ENCODE measurements at regions not wholly inside any gene's neighbourhood (a gene's known extent, or its start where the extent isn't known, plus 50 kb on each side); places are given as distances from the start of the nearest gene placed in this dataset.

DNA sequence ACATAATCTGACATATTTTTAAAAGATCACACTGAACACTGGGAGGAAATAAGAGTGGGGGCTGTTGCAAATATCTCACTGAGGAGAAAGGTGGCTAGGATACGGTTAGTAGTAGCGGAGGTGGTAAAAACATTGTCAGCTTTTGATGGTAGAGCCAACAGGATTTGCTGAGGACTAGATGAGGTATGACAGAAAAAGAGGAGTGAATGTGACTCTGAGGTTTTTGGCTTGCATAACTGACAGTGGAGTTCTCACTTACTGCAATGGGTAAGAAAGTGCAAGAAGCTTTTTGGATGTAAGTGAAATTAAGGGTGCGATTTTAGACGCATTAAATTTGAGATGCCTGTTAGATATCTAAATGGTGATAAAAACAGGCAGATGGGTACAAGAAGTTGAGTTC lies 102.0 kb upstream of the MBL2 start:
- H3K4me3 ChIP-seq, result no peak overlapping the region

DNA sequence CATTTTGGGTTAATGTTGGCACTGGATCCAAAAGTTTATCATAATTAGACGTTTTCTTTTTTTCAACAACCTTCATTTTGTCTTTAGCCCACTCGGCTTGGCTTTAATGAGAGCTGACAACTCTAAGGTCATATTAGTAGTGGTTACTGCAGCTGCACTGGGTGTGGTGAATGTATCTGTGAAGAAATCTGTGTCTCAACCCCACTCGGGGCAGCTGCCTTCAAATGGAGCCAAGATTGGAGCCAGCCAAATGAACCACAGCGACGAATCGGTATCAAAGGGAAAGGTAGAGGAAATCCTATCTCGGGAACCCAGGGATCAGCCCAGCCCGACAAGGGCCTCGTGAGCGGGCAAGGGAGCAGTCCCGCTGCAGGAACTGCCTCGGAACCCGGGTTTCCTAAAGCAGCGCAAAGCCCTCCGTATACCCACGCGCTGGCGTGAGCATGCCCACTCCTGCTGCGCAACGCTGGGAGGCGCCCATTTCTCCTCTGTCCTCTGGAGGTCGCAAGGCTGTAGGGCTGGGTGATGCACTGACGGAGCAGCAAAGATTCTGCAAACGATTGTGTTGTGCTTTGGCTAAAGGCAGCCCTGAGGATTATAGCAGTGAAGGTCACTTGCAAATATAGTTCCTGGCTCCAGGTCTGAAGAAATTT lies 98.7 kb upstream of the MBL2 start:
- no peaks in the 10 kb centered on the region for H3K9me3 ChIP-seq
- H3K4me3 ChIP-seq, result no peak overlapping the region
- H3K27ac ChIP-seq, result no peak overlapping the region
- intact Hi-C loops (cut with DNase I), result no loop called here
- H3K36me3 ChIP-seq, result no peaks in the 10 kb centered on the region
- no peaks in the 10 kb centered on the region for H3K27me3 ChIP-seq
- TF ChIP-seq POLR2A (IDR thresholded peaks at IDR 0.05) (no peak), POLR2AphosphoS5 (IDR thresholded peaks at IDR 0.05; ENCODE audit: insufficient read depth in 1 of 2, low read depth in 1 of 2) (no peak)
- TF ChIP-seq, protein P1, sequence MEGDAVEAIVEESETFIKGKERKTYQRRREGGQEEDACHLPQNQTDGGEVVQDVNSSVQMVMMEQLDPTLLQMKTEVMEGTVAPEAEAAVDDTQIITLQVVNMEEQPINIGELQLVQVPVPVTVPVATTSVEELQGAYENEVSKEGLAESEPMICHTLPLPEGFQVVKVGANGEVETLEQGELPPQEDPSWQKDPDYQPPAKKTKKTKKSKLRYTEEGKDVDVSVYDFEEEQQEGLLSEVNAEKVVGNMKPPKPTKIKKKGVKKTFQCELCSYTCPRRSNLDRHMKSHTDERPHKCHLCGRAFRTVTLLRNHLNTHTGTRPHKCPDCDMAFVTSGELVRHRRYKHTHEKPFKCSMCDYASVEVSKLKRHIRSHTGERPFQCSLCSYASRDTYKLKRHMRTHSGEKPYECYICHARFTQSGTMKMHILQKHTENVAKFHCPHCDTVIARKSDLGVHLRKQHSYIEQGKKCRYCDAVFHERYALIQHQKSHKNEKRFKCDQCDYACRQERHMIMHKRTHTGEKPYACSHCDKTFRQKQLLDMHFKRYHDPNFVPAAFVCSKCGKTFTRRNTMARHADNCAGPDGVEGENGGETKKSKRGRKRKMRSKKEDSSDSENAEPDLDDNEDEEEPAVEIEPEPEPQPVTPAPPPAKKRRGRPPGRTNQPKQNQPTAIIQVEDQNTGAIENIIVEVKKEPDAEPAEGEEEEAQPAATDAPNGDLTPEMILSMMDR (IDR thresholded peaks at IDR 0.05), result no peak
- no peak for DNase-seq (ENCODE audit: extremely low spot score in 2 of 2)
- no peaks in the 10 kb centered on the region for H3K4me1 ChIP-seq

More for the DNA sequence above, 102.0 kb upstream of the MBL2 start:
- DNase-seq (ENCODE audit: extremely low spot score in 2 of 2), result no peak
- TF ChIP-seq POLR2AphosphoS5 (IDR thresholded peaks at IDR 0.05; ENCODE audit: insufficient read depth in 1 of 2, low read depth in 1 of 2) (no peak), POLR2A (IDR thresholded peaks at IDR 0.05) (no peak)
- TF ChIP-seq, protein P1 (IDR thresholded peaks at IDR 0.05), result no peak
- Histone ChIP-seq H3K36me3 (no peaks in the 10 kb centered on the region), H3K27ac (no peak overlapping the region), H3K9me3 (no peaks in the 10 kb centered on the region), H3K4me1 (no peaks in the 10 kb centered on the region), H3K27me3 (no peaks in the 10 kb centered on the region)
- intact Hi-C loops (cut with DNase I), result no loop called here

DNA sequence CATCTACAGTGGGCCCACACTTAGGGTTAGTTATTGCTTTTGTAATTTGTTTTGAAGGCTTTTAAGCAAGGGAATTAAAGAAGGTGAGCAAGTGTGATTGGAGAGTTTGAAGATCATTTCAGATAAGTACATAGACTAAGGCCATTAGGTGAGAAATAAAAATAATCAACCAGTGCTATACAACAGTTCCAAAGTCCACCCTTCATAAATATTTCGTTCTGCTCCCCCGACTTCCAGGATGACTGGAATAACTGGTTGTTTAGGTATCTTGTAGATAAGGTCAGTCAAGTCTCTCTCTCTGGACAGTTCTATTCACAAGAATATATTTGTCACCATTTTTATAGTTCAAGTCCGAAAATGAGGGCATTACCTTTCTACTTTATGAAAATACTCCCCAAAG lies 98.0 kb upstream of the MBL2 start:
- Histone ChIP-seq H3K27me3 (no peaks in the 10 kb centered on the region), H3K36me3 (no peaks in the 10 kb centered on the region), H3K4me1 (no peaks in the 10 kb centered on the region), H3K27ac (no peak overlapping the region), H3K9me3 (no peaks in the 10 kb centered on the region), H3K4me3 (no peak overlapping the region)
- intact Hi-C loops (cut with DNase I), result no loop called here
- no peak for DNase-seq (ENCODE audit: extremely low spot score in 2 of 2)
- TF ChIP-seq POLR2AphosphoS5 (IDR thresholded peaks at IDR 0.05; ENCODE audit: insufficient read depth in 1 of 2, low read depth in 1 of 2), result no peak

DNA sequence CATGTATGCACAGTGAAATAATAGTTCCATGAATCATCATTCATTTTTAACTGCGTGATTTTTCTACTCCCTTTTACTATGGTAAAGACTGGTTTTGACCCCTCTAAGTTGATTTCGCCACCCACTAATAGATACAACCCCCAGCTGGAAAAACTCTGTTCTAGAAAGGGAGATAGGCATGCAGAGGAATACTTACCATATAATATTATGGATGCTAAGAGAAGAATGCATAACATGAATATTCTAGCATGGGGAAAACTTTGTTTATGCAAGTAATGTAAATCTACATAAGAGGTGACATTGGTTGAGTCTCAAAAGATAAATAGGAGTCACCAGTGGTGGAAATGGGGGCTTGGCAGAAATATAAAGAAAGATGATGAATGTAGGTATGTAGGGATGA lies 97.3 kb upstream of the MBL2 start:
- Histone ChIP-seq H3K36me3 (no peaks in the 10 kb centered on the region), H3K4me1 (no peaks in the 10 kb centered on the region), H3K27me3 (no peaks in the 10 kb centered on the region), H3K9me3 (no peaks in the 10 kb centered on the region), H3K27ac (no peak overlapping the region), H3K4me3 (no peak overlapping the region)
- TF ChIP-seq POLR2AphosphoS5 (IDR thresholded peaks at IDR 0.05; ENCODE audit: insufficient read depth in 1 of 2, low read depth in 1 of 2), result no peak
- TF ChIP-seq, protein P1 (IDR thresholded peaks at IDR 0.05), result no peak
- no peak for TF ChIP-seq POLR2A (IDR thresholded peaks at IDR 0.05)
- no peak for DNase-seq (ENCODE audit: extremely low spot score in 2 of 2)
- intact Hi-C loops (cut with DNase I), result no loop called here

DNA sequence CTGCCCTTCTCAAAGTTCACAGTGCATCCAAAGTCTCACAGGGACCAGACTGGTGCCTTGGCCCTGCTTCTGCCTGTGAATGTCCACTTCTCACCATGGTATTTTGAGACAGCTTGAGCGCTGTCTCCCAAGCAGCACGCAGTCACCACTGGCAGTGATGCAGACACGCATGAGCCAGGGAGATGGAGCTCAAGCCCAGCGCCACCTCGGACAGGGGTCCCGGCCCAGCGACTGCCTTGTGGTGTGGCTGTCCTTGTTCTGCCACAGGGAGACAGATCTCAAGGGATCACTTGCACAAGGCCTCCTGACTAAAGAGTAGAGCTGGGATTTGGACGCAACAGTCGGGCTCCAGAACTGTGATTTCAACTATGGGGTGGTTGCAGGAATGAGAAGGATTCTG lies 92.6 kb upstream of the MBL2 start:
- no peak for TF ChIP-seq POLR2AphosphoS5 (IDR thresholded peaks at IDR 0.05; ENCODE audit: insufficient read depth in 1 of 2, low read depth in 1 of 2)
- no peak for DNase-seq (ENCODE audit: extremely low spot score in 2 of 2)
- no peaks in the 10 kb centered on the region for H3K36me3 ChIP-seq
- no peaks in the 10 kb centered on the region for H3K4me1 ChIP-seq
- no peaks in the 10 kb centered on the region for H3K9me3 ChIP-seq
- H3K27me3 ChIP-seq, result no peaks in the 10 kb centered on the region
- no peak overlapping the region for H3K4me3 ChIP-seq
- intact Hi-C loops (cut with DNase I), result no loop called here
- no peak overlapping the region for H3K27ac ChIP-seq

DNA sequence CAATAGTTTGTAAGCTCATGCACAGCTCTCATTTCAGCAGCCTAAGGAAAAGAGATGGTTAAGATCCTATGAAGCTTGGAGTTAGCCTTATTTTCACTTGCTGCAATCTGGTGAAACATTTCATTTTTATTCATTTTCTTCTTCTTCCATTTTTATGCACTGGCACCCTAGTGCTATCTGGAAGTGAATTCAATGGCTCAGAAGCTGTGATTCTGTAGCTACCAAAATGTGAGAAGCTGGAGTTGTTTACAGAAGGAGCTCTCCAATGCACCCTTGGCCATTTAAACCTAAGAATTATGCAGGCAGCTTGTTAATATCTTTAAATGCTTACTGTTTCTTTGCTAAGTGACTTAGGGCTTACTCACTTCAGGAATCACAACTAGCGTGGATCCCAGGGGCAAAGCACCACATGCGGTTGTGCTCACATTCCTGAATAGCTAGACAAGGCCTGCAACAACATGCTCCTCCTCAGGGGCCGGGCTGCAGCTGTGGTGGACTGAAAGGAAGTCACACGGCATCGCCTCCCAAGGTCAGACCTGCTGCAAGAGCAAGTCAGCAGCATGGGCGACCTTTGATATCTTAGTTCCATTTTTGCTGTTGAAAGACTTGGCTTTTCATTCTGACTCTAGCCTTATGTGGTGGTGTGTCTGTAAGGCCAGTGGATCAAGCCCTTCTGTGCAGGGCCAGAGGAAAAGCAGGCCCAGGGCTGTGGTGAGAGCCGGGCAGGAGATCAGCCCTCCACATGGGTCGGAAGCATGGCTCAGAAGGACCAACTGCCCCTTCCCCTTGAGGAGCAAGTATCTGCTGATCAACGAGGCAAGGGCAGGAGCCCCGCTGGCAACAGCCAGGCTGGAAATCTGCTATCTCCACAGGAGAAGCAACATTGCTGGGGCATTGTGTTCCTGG lies 91.9 kb upstream of the MBL2 start:
- TF ChIP-seq POLR2AphosphoS5 (IDR thresholded peaks at IDR 0.05; ENCODE audit: insufficient read depth in 1 of 2, low read depth in 1 of 2) (no peak), POLR2A (IDR thresholded peaks at IDR 0.05) (no peak)
- TF ChIP-seq, protein P1 (IDR thresholded peaks at IDR 0.05), result no peak
- intact Hi-C loops (cut with DNase I), result no loop called here
- DNase-seq (ENCODE audit: extremely low spot score in 2 of 2), result no peak
- H3K36me3 ChIP-seq, result no peaks in the 10 kb centered on the region
- no peaks in the 10 kb centered on the region for H3K9me3 ChIP-seq
- no peak overlapping the region for H3K27ac ChIP-seq
- H3K4me3 ChIP-seq, result no peak overlapping the region
- H3K27me3 ChIP-seq, result no peaks in the 10 kb centered on the region
- H3K4me1 ChIP-seq, result no peaks in the 10 kb centered on the region
